H1 (cell line): ENCODE measurements at regions not wholly inside any gene's neighbourhood (a gene's known extent, or its start where the extent isn't known, plus 50 kb on each side); places are given as distances from the start of the nearest gene placed in this dataset.

Experiments used
- CTCF ChIA-PET: fragments of 300-600 bp; sonication (Branson Sonifier 250); formaldehyde crosslinking; loops from one replicate; lab custom pipeline; 2021; ENCODE audit not compliant: partially characterized antibody; lab: Charles Lee
- POLR2A ChIA-PET: fragments of 300-600 bp; sonication (Branson Sonifier 250); formaldehyde crosslinking; loops from one replicate; lab custom pipeline; 2021; ENCODE audit warnings: inconsistent platforms; ENCODE audit not compliant: partially characterized antibody; lab: Charles Lee
- DNase-seq, 2 experiments: peaks; one replicate each; pipeline versions ENCODE4 v3.0.0 to v3.0.0-alpha.2; 2010 to 2022; ENCODE audit warnings: low spot score in 2 of 2, low read depth in 1 of 2, mixed read lengths in 1 of 2
- FAIRE-seq: peaks from 2 replicates; lab custom pipeline; 2011; peaks lifted over from hg19 to GRCh38; lab: Jason Lieb, UNC
- H2AFZ ChIP-seq: 2 replicates; pipeline ENCODE4 v1.8.1; 2012; ENCODE audit warnings: low read length, inconsistent platforms
- H2AK5ac ChIP-seq: 2 replicates; pipeline ENCODE4 v1.6.1; 2013; ENCODE audit warnings: low read depth, low read length
- H2BK120ac ChIP-seq: replicated peaks from 2 replicates; pipeline ENCODE3; 2013; ENCODE audit warnings: low read depth, low read length, inconsistent platforms
- H2BK12ac ChIP-seq: 2 replicates; pipeline ENCODE4 v1.6.1; 2013; ENCODE audit warnings: low read depth, low read length
- H2BK15ac ChIP-seq: 2 replicates; pipeline ENCODE4 v1.6.1; 2013; ENCODE audit warnings: low read length
- H2BK20ac ChIP-seq: 2 replicates; pipeline ENCODE4 v1.6.1; 2013; ENCODE audit warnings: low read length
- H2BK5ac ChIP-seq: 2 replicates; pipeline ENCODE4 v1.6.1; 2013; ENCODE audit warnings: low read depth, low read length
- H3K14ac ChIP-seq: 2 replicates; pipeline ENCODE4 v1.6.1; 2013; ENCODE audit warnings: inconsistent platforms; ENCODE audit not compliant: insufficient read length
- H3K18ac ChIP-seq: 2 replicates; pipeline ENCODE4 v1.6.1; 2013; ENCODE audit warnings: low read length; ENCODE audit errors: extremely low read depth
- H3K23ac ChIP-seq: 2 replicates; pipeline ENCODE4 v1.6.1; 2013; ENCODE audit warnings: inconsistent platforms; ENCODE audit not compliant: insufficient read length
- H3K23me2 ChIP-seq: 2 replicates; pipeline ENCODE4 v1.6.1; 2013; ENCODE audit warnings: low read depth, low read length
- H3K27ac ChIP-seq: 2 replicates; pipeline ENCODE4 v1.6.1; 2011; ENCODE audit warnings: low read depth, low read length, inconsistent platforms
- H3K27me3 ChIP-seq, 4 experiments: replicated peaks in 1 of 4; 1 replicate in 1 of 4; 2 replicates in 3 of 4; pipeline versions ENCODE4 v1.6.1 to v1.8.1; 2011 to 2013; ENCODE audit warnings: low read length in 3 of 4, mild to moderate bottlenecking in 3 of 4, inconsistent platforms in 2 of 4, mixed read lengths in 2 of 4, moderate library complexity in 1 of 4; ENCODE audit not compliant: control insufficient read depth in 3 of 4, insufficient read depth in 3 of 4; ENCODE audit errors: extremely low read depth in 1 of 4
- H3K36me3 ChIP-seq, 4 experiments: 2 replicates each; pipeline versions ENCODE4 v1.6.1 to v1.8.1; 2011 to 2013; ENCODE audit warnings: mild to moderate bottlenecking in 4 of 4, low read length in 3 of 4, moderate library complexity in 2 of 4, control low read depth in 1 of 4, inconsistent platforms in 1 of 4; ENCODE audit not compliant: insufficient read depth in 4 of 4, control insufficient read depth in 2 of 4
- H3K4ac ChIP-seq: replicated peaks from 2 replicates; pipeline ENCODE3; 2013; ENCODE audit warnings: low read length, low read depth, mixed read lengths, inconsistent platforms; ENCODE audit not compliant: insufficient read length
- H3K4me1 ChIP-seq, 4 experiments: replicated peaks in 1 of 4; 1 replicate in 1 of 4; 2 replicates in 3 of 4; pipeline versions ENCODE4 v1.6.1 to v1.8.1; 2011 to 2013; ENCODE audit warnings: low read length in 3 of 4, inconsistent platforms in 2 of 4, mixed read lengths in 1 of 4; ENCODE audit not compliant: insufficient read depth in 4 of 4, control insufficient read depth in 3 of 4
- H3K4me2 ChIP-seq, 2 experiments: 2 replicates each; pipeline versions ENCODE4 v1.6.1 to v1.8.1; 2011 to 2013; ENCODE audit warnings: low read depth in 2 of 2, low read length in 2 of 2, control low read depth in 1 of 2, inconsistent platforms in 1 of 2, mild to moderate bottlenecking in 1 of 2; ENCODE audit not compliant: insufficient read depth in 1 of 2
- H3K4me3 ChIP-seq, 4 experiments: fragments of 200-600, 300-600 bp in 1 of 4; sonication (generic), shearing (Covaris generic), sonication (Bioruptor Twin) in 1 of 4; 2 replicates each; pipeline versions ENCODE4 v1.5.1 to v1.8.1; 2011 to 2016; ENCODE audit warnings: low read length in 4 of 4, low read depth in 3 of 4, control low read depth in 2 of 4, inconsistent platforms in 2 of 4, mild to moderate bottlenecking in 2 of 4, mixed read lengths in 1 of 4, moderate library complexity in 1 of 4; ENCODE audit not compliant: insufficient read depth in 2 of 4; ENCODE audit errors: extremely low read depth in 1 of 4
- H3K56ac ChIP-seq: replicated peaks from 2 replicates; pipeline ENCODE3; 2013; ENCODE audit warnings: low read depth, mild to moderate bottlenecking, mixed read lengths, low read length, inconsistent platforms; ENCODE audit not compliant: insufficient read length
- H3K79me1 ChIP-seq: 2 replicates; pipeline ENCODE4 v1.6.1; 2013; ENCODE audit warnings: low read depth, low read length, control low read depth
- H3K79me2 ChIP-seq, 2 experiments: 2 replicates each; pipeline versions ENCODE4 v1.6.1 to v1.8.1; 2012 to 2013; ENCODE audit warnings: low read length in 2 of 2, mild to moderate bottlenecking in 2 of 2, inconsistent platforms in 1 of 2; ENCODE audit not compliant: insufficient read depth in 2 of 2, control insufficient read depth in 1 of 2
- H3K9ac ChIP-seq, 4 experiments: replicated peaks in 1 of 4; 1 replicate in 1 of 4; 2 replicates in 3 of 4; pipeline versions ENCODE4 v1.6.1 to v1.8.1; 2011 to 2013; ENCODE audit warnings: low read depth in 3 of 4, low read length in 3 of 4, control low read depth in 2 of 4, mild to moderate bottlenecking in 2 of 4, moderate library complexity in 2 of 4, inconsistent platforms in 1 of 4; ENCODE audit errors: extremely low read depth in 1 of 4
- H3K9me3 ChIP-seq, 2 experiments: 2 replicates each; pipeline versions ENCODE4 v1.6.1 to v1.8.1; 2012 to 2013; ENCODE audit warnings: mild to moderate bottlenecking in 2 of 2, moderate library complexity in 2 of 2, control low read depth in 1 of 2, inconsistent platforms in 1 of 2, low read depth in 1 of 2, low read length in 1 of 2, mixed read lengths in 1 of 2; ENCODE audit not compliant: insufficient read depth in 2 of 2
- H4K20me1 ChIP-seq, 2 experiments: replicated peaks in 1 of 2; 2 replicates each; pipeline versions ENCODE3 to v1.8.1; 2011 to 2013; ENCODE audit warnings: inconsistent platforms in 2 of 2, low read length in 2 of 2, mild to moderate bottlenecking in 1 of 2; ENCODE audit not compliant: insufficient read depth in 2 of 2, control insufficient read depth in 1 of 2
- H4K5ac ChIP-seq: 2 replicates; pipeline ENCODE4 v1.6.1; 2013; ENCODE audit warnings: low read length, low read depth, mixed read lengths, inconsistent platforms; ENCODE audit not compliant: insufficient read length
- H4K8ac ChIP-seq: 2 replicates; pipeline ENCODE4 v1.8.0; 2013; ENCODE audit warnings: mild to moderate bottlenecking, moderate library complexity, low read length, inconsistent platforms; ENCODE audit not compliant: insufficient read depth; ENCODE audit errors: extremely low read depth
- H4K91ac ChIP-seq: replicated peaks from 2 replicates; pipeline ENCODE3; 2013; ENCODE audit warnings: low read length, mixed read lengths, inconsistent platforms; ENCODE audit not compliant: insufficient read length
- ATF2 ChIP-seq: IDR thresholded peaks from 2 replicates; pipeline ENCODE4 v1.6.1; 2012; ENCODE audit warnings: low read length, inconsistent platforms
- BRCA1 ChIP-seq: IDR thresholded peaks from 2 replicates; pipeline ENCODE4 v1.6.1; 2012; ENCODE audit warnings: low read depth, low read length, improper control_type of control experiment
- EZH2 ChIP-seq: fragments of 200-600 bp; sonication (generic); IDR thresholded peaks from 2 replicates; pipeline ENCODE4 v1.7.1; 2012; ENCODE audit warnings: low read depth, mild to moderate bottlenecking, moderate library complexity, low read length, inconsistent platforms; ENCODE audit not compliant: severe bottlenecking
- KDM4A ChIP-seq: IDR thresholded peaks from one replicate; pipeline ENCODE4 v1.7.1; 2012; ENCODE audit warnings: low read depth, mild to moderate bottlenecking, moderate library complexity, low read length, inconsistent platforms; ENCODE audit not compliant: severe bottlenecking
- NANOG ChIP-seq: IDR thresholded peaks from 2 replicates; pipeline ENCODE4 v1.6.1; 2011; ENCODE audit warnings: low read length, low read depth, mild to moderate bottlenecking, inconsistent platforms; ENCODE audit not compliant: insufficient read depth, poor library complexity, severe bottlenecking
- POU5F1 ChIP-seq: IDR thresholded peaks from 2 replicates; pipeline ENCODE4 v1.6.1; 2011; ENCODE audit warnings: low read depth, mild to moderate bottlenecking, low read length, moderate library complexity
- SUZ12 ChIP-seq: fragments of 200-600 bp; sonication (generic); IDR thresholded peaks from 2 replicates; pipeline ENCODE4 v1.6.1; 2012; ENCODE audit warnings: mild to moderate bottlenecking, inconsistent platforms, low read length, moderate library complexity, mixed read lengths
- TEAD4 ChIP-seq: IDR thresholded peaks from 2 replicates; pipeline ENCODE4 v1.6.1; 2012; ENCODE audit warnings: low read depth, low read length, inconsistent platforms, mixed read lengths
- WGBS, 2 experiments: shearing (Covaris generic) in 1 of 2; methylation state at CpG; one replicate each; pipeline versions ENCODE4 v1.1.6 to v1.1.7; 2013 to 2015; ENCODE audit warnings: low lambda C conversion rate in 2 of 2, mixed read lengths in 2 of 2, inconsistent platforms in 1 of 2, low coverage in 1 of 2, missing lambda C conversion rate in 1 of 2; ENCODE audit not compliant: insufficient replicate concordance in 2 of 2, insufficient coverage in 1 of 2, insufficient read length in 1 of 2; ENCODE audit errors: extremely low coverage in 1 of 2, missing lambda C conversion rate in 1 of 2; 5-methylcytosine and 5-hydroxymethylcytosine counted together
- TF ChIP-seq, protein P1 (sequence below), 3 experiments: IDR thresholded peaks; 1 replicate in 2 of 3; 2 replicates in 1 of 3; pipeline versions ENCODE4 v1.5.1 to v1.6.1; 2011; ENCODE audit warnings: low read length in 3 of 3, mild to moderate bottlenecking in 3 of 3, inconsistent platforms in 2 of 3, low read depth in 1 of 3, moderate library complexity in 1 of 3; ENCODE audit not compliant: insufficient read depth in 1 of 3; ENCODE audit errors: control extremely low read depth in 1 of 3

DNA sequence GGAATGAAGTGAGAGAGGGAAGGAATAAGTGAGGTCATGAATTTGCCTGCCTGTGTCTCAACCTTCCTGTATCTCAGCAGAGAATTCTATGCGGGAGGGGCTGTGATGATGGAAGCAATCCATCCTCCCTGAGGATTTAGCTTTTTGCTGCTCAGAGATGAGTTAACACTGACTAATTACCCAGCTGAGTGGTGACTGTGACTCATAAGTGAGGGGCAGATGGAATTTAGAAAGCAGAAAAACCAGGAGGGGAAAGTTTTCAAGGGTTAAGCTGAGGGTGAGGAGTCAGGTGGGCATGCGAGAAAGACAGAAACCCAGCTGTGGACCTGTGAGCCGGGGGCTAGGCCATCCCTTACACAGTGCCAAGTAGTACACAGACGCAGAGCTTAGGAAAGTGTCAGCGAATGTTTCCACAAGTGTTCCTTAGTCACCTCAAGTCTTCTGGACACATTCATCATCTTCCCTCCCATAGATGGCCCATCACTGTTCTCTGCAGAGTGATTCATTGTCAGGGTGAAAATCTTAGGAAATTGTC is 277.9 kb downstream of the IPO8 start:
- DNase-seq (no peak), FAIRE-seq (no peak)
- H2BK5ac ChIP-seq, result no peak overlapping the region
- H3K23ac ChIP-seq, result no peak overlapping the region
- no peak overlapping the region for H3K27ac ChIP-seq
- ChIA-PET CTCF (no interaction called here), POLR2A (no interaction called here)
- no peaks in the 10 kb centered on the region for H3K36me3 ChIP-seq
- H2BK15ac ChIP-seq, result no peak overlapping the region
- no peak overlapping the region for H3K14ac ChIP-seq
- no peak overlapping the region for H3K56ac ChIP-seq
- no peak overlapping the region for H3K9ac ChIP-seq
- H3K4me2 ChIP-seq, result no peak overlapping the region
- H2AK5ac ChIP-seq, result no peak overlapping the region
- H2BK20ac ChIP-seq, result no peak overlapping the region
- WGBS, 2 experiments, result 91% methylated on average over 5 of the region's 5 CpGs; no CpG with 5 or more reads in 1 of the 2 experiments
- no peaks in the 10 kb centered on the region for H3K79me1 ChIP-seq
- H4K91ac ChIP-seq, result no peak overlapping the region
- H3K18ac ChIP-seq, result no peak overlapping the region
- H2AFZ ChIP-seq, result no peak overlapping the region
- H2BK12ac ChIP-seq, result no peak overlapping the region
- H3K9me3 ChIP-seq, result peaks cover 0 to 10% of the 10 kb centered on the region in 2 experiments; a peak in 1 of 4 replicates
- H3K79me2 ChIP-seq, result no peaks in the 10 kb centered on the region
- H3K23me2 ChIP-seq, result no peaks in the 10 kb centered on the region; the same call in 1 of the 2 replicates
- H3K4me1 ChIP-seq, result no peaks in the 10 kb centered on the region
- no peak overlapping the region for H2BK120ac ChIP-seq
- no peak overlapping the region for H4K8ac ChIP-seq
- no peaks in the 10 kb centered on the region for H4K20me1 ChIP-seq
- H3K27me3 ChIP-seq, result peaks cover 0 to 1% (median 0%) of the 10 kb centered on the region in 4 experiments; a peak in 1 of 7 replicates
- H3K4ac ChIP-seq, result no peak overlapping the region
- no peak overlapping the region for H4K5ac ChIP-seq
- H3K4me3 ChIP-seq, result no peak overlapping the region
- TF ChIP-seq NANOG (no peak), BRCA1 (no peak), SUZ12 (no peak), TEAD4 (no peak), EZH2 (no peak), ATF2 (no peak), KDM4A (no peak), POU5F1 (no peak)
- TF ChIP-seq, protein P1, sequence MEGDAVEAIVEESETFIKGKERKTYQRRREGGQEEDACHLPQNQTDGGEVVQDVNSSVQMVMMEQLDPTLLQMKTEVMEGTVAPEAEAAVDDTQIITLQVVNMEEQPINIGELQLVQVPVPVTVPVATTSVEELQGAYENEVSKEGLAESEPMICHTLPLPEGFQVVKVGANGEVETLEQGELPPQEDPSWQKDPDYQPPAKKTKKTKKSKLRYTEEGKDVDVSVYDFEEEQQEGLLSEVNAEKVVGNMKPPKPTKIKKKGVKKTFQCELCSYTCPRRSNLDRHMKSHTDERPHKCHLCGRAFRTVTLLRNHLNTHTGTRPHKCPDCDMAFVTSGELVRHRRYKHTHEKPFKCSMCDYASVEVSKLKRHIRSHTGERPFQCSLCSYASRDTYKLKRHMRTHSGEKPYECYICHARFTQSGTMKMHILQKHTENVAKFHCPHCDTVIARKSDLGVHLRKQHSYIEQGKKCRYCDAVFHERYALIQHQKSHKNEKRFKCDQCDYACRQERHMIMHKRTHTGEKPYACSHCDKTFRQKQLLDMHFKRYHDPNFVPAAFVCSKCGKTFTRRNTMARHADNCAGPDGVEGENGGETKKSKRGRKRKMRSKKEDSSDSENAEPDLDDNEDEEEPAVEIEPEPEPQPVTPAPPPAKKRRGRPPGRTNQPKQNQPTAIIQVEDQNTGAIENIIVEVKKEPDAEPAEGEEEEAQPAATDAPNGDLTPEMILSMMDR (IDR thresholded peaks at IDR 0.05; ENCODE audit: control extremely low read depth in 1 of 3, insufficient read depth in 1 of 3, low read depth in 1 of 3, low read length in 3 of 3), result no peak
